ENCODE measurements at regions not wholly inside any gene's neighbourhood (a gene's known extent, or its start where the extent isn't known, plus 50 kb on each side); places are given as distances from the start of the nearest gene placed in this dataset.

GRCh38 chr20:4300401-4300800, 51.3 kb upstream of the ADRA1D start:
- no peak for DNase-seq

- no peak for DNase-seq
Measured at GRCh38 chr20:4299773-4300172, 50.7 kb upstream of the ADRA1D start.

- DNase-seq: no peak
Measured at GRCh38 chr20:4299216-4299615, 50.1 kb upstream of the ADRA1D start.

All from muscle of arm (tissue), 1 donor.